ENCODE measurements at regions not wholly inside any gene's neighbourhood (a gene's known extent, or its start where the extent isn't known, plus 50 kb on each side); places are given as distances from the start of the nearest gene placed in this dataset.

DNA sequence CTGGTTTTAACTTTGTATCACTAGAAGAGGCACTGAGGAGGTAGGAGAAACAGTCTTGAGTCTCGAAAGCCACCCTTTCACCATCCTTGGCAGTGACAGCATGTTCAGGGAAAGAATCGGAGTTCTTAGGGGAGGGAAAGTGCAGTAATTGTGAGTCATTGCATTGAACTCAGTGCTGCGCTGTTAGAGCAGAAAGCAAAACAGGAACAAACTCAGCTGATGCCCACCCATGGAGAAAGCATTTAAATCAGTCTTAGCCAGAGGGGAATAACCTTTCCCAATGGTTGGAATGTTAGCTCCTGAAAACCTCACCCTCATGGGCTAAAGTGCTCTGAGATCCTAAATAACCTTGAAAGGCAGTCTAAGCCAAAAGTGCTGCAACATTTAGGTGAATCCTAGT lies 845.6 kb upstream of the CNTNAP5 start:
- CTCF ChIA-PET, result interaction anchor here (1.3 kb wide), 1 partner anchor 24 kb away, joined by 3 read pairs; no protein-coding TSS in a partner anchor
- POLR2A ChIA-PET, result no interaction called here
- TF ChIP-seq, protein P1, sequence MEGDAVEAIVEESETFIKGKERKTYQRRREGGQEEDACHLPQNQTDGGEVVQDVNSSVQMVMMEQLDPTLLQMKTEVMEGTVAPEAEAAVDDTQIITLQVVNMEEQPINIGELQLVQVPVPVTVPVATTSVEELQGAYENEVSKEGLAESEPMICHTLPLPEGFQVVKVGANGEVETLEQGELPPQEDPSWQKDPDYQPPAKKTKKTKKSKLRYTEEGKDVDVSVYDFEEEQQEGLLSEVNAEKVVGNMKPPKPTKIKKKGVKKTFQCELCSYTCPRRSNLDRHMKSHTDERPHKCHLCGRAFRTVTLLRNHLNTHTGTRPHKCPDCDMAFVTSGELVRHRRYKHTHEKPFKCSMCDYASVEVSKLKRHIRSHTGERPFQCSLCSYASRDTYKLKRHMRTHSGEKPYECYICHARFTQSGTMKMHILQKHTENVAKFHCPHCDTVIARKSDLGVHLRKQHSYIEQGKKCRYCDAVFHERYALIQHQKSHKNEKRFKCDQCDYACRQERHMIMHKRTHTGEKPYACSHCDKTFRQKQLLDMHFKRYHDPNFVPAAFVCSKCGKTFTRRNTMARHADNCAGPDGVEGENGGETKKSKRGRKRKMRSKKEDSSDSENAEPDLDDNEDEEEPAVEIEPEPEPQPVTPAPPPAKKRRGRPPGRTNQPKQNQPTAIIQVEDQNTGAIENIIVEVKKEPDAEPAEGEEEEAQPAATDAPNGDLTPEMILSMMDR (IDR thresholded peaks at IDR 0.05; ENCODE audit: control extremely low read depth, extremely low read depth, low read depth, missing control alignments), result no peak
- DNase-seq (ENCODE audit: extremely low spot score), result no peak

DNA sequence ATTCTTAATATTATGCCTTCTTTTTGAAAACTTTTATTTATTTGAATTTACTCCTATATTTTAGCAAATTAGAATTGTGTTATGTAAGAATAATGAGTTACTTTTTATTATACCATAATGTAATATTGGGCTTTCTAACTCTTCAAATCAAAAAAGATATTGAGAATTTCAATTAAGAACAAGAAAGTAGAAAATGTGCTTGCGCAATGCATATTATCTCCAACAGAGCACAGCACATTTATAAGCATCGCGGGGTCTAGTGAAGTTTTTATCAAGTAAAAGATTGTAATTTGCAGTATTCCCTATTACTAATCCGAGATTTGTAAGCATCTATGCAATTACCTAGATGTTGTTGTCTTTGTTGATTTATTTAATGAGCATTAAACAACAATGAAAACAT lies 829.1 kb upstream of the CNTNAP5 start:
- ChIA-PET CTCF (no interaction called here), POLR2A (no interaction called here)
- TF ChIP-seq, protein P1 (IDR thresholded peaks at IDR 0.05; ENCODE audit: control extremely low read depth, extremely low read depth, low read depth, missing control alignments), result no peak
- no peak for DNase-seq (ENCODE audit: extremely low spot score)

DNA sequence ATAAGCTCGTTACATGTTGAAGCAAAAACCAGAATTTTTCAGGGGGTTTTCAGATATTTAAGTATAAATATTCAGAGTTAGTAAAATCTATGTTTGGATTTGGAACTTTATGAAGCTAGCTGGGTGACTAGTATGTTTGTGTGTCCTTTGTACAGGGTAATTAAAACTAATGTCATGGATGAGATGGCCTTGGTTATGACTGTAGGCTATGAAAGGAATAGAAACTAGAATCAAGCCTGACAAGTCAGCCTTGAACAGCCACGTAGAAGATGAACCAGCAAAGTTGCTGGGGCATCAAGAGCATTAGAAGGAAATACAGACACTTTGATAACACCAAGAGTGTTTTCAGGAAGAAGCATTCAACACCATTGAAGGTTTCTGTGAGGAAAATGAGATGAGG lies 825.1 kb upstream of the CNTNAP5 start:
- TF ChIP-seq, protein P1 (IDR thresholded peaks at IDR 0.05; ENCODE audit: control extremely low read depth, extremely low read depth, low read depth, missing control alignments), result no peak
- ChIA-PET CTCF (no interaction called here), POLR2A (no interaction called here)
- DNase-seq (ENCODE audit: extremely low spot score), result no peak

DNA sequence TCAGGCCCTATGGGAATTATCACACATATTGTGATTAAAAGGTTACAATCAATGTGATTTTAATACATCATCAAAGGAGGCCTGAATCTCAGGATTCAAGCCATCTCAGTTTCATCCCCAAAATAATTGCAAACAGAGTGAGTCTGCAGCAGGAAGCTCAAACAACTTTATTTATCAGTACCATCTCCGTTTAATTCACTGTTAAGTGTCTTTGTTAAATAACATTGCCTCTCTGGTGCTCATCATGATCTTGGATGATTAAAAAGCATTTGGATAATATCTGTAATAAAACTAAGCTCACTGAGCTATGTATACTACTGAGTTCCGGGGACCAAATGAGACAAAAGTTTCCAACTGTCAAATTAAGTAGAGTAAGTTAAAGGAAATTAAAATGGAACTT lies 817.8 kb upstream of the CNTNAP5 start:
- POLR2A ChIA-PET, result no interaction called here
- CTCF ChIA-PET, result interaction anchor here (1.3 kb wide), 1 partner anchor 12 kb away, joined by 4 read pairs; no protein-coding TSS in a partner anchor
- DNase-seq (ENCODE audit: extremely low spot score), result no peak
- TF ChIP-seq, protein P1 (IDR thresholded peaks at IDR 0.05; ENCODE audit: control extremely low read depth, extremely low read depth, low read depth, missing control alignments), result no peak

DNA sequence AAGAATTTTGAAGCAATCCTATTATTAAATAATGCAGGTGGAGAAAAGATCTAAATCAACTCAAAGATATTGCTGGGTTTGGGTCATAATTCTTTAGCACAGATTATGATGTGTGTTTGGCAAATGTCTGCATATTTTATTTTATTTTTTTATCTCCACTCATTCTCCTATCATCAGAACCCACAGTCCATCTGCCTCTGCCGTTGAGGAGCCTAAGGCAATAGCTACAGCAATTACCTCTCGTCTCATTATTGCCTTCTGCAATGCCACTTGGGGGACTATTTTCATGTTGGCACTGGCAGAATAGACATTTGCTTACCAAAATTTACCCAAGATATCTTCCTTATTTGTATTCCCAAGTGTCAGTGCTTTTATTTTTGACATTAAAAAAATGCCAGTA lies 815.9 kb upstream of the CNTNAP5 start:
- TF ChIP-seq, protein P1 (IDR thresholded peaks at IDR 0.05; ENCODE audit: control extremely low read depth, extremely low read depth, low read depth, missing control alignments), result no peak
- DNase-seq (ENCODE audit: extremely low spot score), result no peak
- CTCF ChIA-PET, result no interaction called here
- POLR2A ChIA-PET, result no interaction called here

DNA sequence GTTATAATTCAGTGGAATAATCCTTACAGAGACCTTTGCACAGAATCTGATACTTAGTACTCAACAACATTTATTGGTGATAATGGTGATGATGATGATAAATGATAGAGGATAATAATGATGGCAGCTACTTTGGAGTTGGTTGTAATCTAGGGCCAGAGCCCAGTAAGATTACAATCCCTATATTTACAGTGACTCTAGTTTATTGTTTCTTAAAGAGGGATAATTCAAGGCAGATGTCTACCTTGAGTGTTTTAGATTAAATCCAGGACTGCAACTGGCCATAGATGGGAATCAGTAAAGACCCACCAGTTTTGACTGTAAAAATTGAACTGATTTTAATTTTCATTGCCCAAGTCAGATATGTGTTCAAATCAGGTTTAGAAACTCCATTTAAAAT lies 813.9 kb upstream of the CNTNAP5 start:
- TF ChIP-seq, protein P1 (IDR thresholded peaks at IDR 0.05; ENCODE audit: control extremely low read depth, extremely low read depth, low read depth, missing control alignments), result no peak
- ChIA-PET CTCF (interaction anchor here (1.2 kb wide), 1 partner anchor 18 kb away, joined by 3 read pairs; no protein-coding TSS in a partner anchor), POLR2A (no interaction called here)
- DNase-seq (ENCODE audit: extremely low spot score), result no peak

DNA sequence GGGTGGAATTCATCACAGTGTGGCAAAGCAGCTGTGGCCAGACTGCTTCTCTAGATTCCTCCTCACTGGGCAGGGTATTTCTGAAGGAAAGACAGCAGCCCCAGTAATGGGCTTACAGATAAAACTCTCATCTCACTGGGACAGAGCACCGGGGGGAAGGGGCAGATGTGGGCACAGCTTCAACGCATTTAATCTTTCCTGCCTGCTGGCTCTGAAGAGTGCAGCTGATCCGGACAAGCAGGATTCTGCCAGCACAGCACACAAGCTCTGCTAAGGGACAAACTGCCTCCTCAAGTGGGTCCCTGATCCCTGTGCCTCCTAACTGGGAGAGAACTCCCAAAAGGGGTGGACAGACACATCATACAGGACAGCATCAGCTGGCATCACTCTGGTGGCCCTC lies 779.9 kb upstream of the CNTNAP5 start:
- ChIA-PET POLR2A (no interaction called here), CTCF (no interaction called here)
- DNase-seq (ENCODE audit: extremely low spot score), result no peak
- TF ChIP-seq, protein P1 (IDR thresholded peaks at IDR 0.05; ENCODE audit: control extremely low read depth, extremely low read depth, low read depth, missing control alignments), result no peak

All from GM10248 (cell line).